OCI-LY3 (cell line): ENCODE measurements at regions not wholly inside any gene's neighbourhood (a gene's known extent, or its start where the extent isn't known, plus 50 kb on each side); places are given as distances from the start of the nearest gene placed in this dataset.

ENCODE experiments used
- H2AFZ ChIP-seq: fragments of 200-600, 300-600 bp; shearing (Covaris generic); 2 replicates; pipeline ENCODE4 v1.6.0; 2014; ENCODE audit warnings: antibody characterized with exemption, low read depth, low read length
- H3K27ac ChIP-seq: fragments of 200-600, 300-600 bp; sonication (generic); 2 replicates; pipeline ENCODE4 v1.5.1; 2014; ENCODE audit warnings: mild to moderate bottlenecking, low read length, moderate library complexity, mixed read lengths
- H3K27me3 ChIP-seq: fragments of 200-600, 300-600 bp; sonication (generic); 2 replicates; pipeline ENCODE4 v1.6.1; 2014; ENCODE audit warnings: low read depth, low read length, mixed read lengths
- H3K36me3 ChIP-seq: fragments of 200-600, 300-600 bp; sonication (generic); replicated peaks from 2 replicates; pipeline ENCODE3; 2014; ENCODE audit warnings: low read depth, low read length, mixed read lengths
- H3K4me1 ChIP-seq: fragments of 300-600, 200-600 bp; sonication (generic); 2 replicates; pipeline ENCODE4 v1.6.1; 2014; ENCODE audit warnings: low read length, mixed read lengths
- H3K4me2 ChIP-seq: fragments of 200-600, 300-600 bp; sonication (generic); 2 replicates; pipeline ENCODE4 v1.6.1; 2014; ENCODE audit warnings: low read length, mixed read lengths
- H3K4me3 ChIP-seq: fragments of 300-600, 200-600 bp; sonication (generic); 2 replicates; pipeline ENCODE4 v1.5.1; 2014; ENCODE audit warnings: antibody characterized with exemption, mild to moderate bottlenecking, low read length, moderate library complexity
- H3K79me2 ChIP-seq: fragments of 300-600, 200-600 bp; shearing (Covaris generic); 2 replicates; pipeline ENCODE4 v1.6.1; 2014; ENCODE audit warnings: mild to moderate bottlenecking, low read length, mixed read lengths
- H3K9ac ChIP-seq: fragments of 300-600, 200-600 bp; shearing (Covaris generic); 2 replicates; pipeline ENCODE4 v1.6.0; 2014; ENCODE audit warnings: mild to moderate bottlenecking, low read length, moderate library complexity
- H3K9me3 ChIP-seq: fragments of 200-600, 300-600 bp; shearing (Covaris generic); 2 replicates; pipeline ENCODE4 v1.6.1; 2014; ENCODE audit warnings: low read length, mixed read lengths; ENCODE audit not compliant: insufficient read depth
- H4K20me1 ChIP-seq: fragments of 200-600, 300-600 bp; sonication (generic); 2 replicates; pipeline ENCODE4 v1.6.1; 2016; ENCODE audit warnings: low read length, mixed read lengths; ENCODE audit not compliant: insufficient read depth
- CTCF ChIP-seq: fragments of 200-600, 300-600 bp; sonication (generic); IDR thresholded peaks from 2 replicates; pipeline ENCODE4 v1.5.1; 2014; ENCODE audit warnings: antibody characterized with exemption, low read length, low read depth
- EZH2phosphoT487 ChIP-seq: fragments of 200-600 bp; shearing (Covaris generic); IDR thresholded peaks from 2 replicates; pipeline ENCODE4 v1.6.1; 2018; ENCODE audit warnings: antibody characterized with exemption, mixed run types, low read depth

- no peak overlapping the region for H3K9ac ChIP-seq
- no peak overlapping the region for H3K27ac ChIP-seq
- TF ChIP-seq EZH2phosphoT487 (no peak), CTCF (no peak)
- H3K36me3 ChIP-seq, result no peaks in the 10 kb centered on the region
- no peaks in the 10 kb centered on the region for H3K4me1 ChIP-seq
- no peaks in the 10 kb centered on the region for H3K27me3 ChIP-seq
- no peaks in the 10 kb centered on the region for H4K20me1 ChIP-seq
- H2AFZ ChIP-seq, result no peak overlapping the region
- H3K9me3 ChIP-seq, result no peaks in the 10 kb centered on the region
- H3K4me3 ChIP-seq, result no peak overlapping the region
- no peaks in the 10 kb centered on the region for H3K79me2 ChIP-seq
- H3K4me2 ChIP-seq, result no peak overlapping the region
Observed at GRCh38 chr19:28715157-28715556, 497.8 kb downstream of the UQCRFS1 start.

- no peak overlapping the region for H3K4me2 ChIP-seq
- no peak overlapping the region for H3K27ac ChIP-seq
- H3K4me1 ChIP-seq, result no peaks in the 10 kb centered on the region
- no peak overlapping the region for H3K4me3 ChIP-seq
- H4K20me1 ChIP-seq, result no peaks in the 10 kb centered on the region
- no peak overlapping the region for H2AFZ ChIP-seq
- H3K79me2 ChIP-seq, result no peaks in the 10 kb centered on the region
- no peaks in the 10 kb centered on the region for H3K36me3 ChIP-seq
- TF ChIP-seq CTCF (no peak), EZH2phosphoT487 (no peak)
- H3K9ac ChIP-seq, result no peak overlapping the region
- no peaks in the 10 kb centered on the region for H3K9me3 ChIP-seq
- no peaks in the 10 kb centered on the region for H3K27me3 ChIP-seq
Observed at GRCh38 chr19:28711411-28711810, 501.5 kb downstream of the UQCRFS1 start.

- Histone ChIP-seq H3K9ac (no peak overlapping the region), H3K9me3 (no peaks in the 10 kb centered on the region)
Observed at GRCh38 chr19:28710278-28710677, 502.7 kb downstream of the UQCRFS1 start.

GRCh38 chr19:28706693-28707092 is 506.3 kb downstream of the UQCRFS1 start:
- Histone ChIP-seq H3K36me3 (no peaks in the 10 kb centered on the region), H3K9me3 (no peaks in the 10 kb centered on the region), H2AFZ (no peak overlapping the region), H3K4me1 (no peaks in the 10 kb centered on the region), H3K27ac (no peak overlapping the region), H4K20me1 (no peaks in the 10 kb centered on the region), H3K4me3 (no peak overlapping the region), H3K27me3 (no peaks in the 10 kb centered on the region), H3K4me2 (no peak overlapping the region), H3K9ac (no peak overlapping the region), H3K79me2 (no peaks in the 10 kb centered on the region)
- no peak for TF ChIP-seq CTCF
- TF ChIP-seq EZH2phosphoT487, result no peak

More at GRCh38 chr19:28710278-28710677, 502.7 kb downstream of the UQCRFS1 start:
- H3K79me2 ChIP-seq, result no peaks in the 10 kb centered on the region
- no peaks in the 10 kb centered on the region for H3K36me3 ChIP-seq
- H4K20me1 ChIP-seq, result no peaks in the 10 kb centered on the region
- no peak overlapping the region for H3K27ac ChIP-seq
- no peaks in the 10 kb centered on the region for H3K4me1 ChIP-seq
- H3K4me3 ChIP-seq, result no peak overlapping the region
- no peak for TF ChIP-seq EZH2phosphoT487
- TF ChIP-seq CTCF, result peak; percentile 95
- no peaks in the 10 kb centered on the region for H3K27me3 ChIP-seq
- H2AFZ ChIP-seq, result no peak overlapping the region
- no peak overlapping the region for H3K4me2 ChIP-seq
